ENCODE measurements at regions not wholly inside any gene's neighbourhood (a gene's known extent, or its start where the extent isn't known, plus 50 kb on each side); places are given as distances from the start of the nearest gene placed in this dataset.

- DNase-seq (ENCODE audit: low read depth, low spot score): peak; percentile 13
These were observed 788.4 kb upstream of the PRMT6 start for GRCh38 chr1:106268070-106268469.

GRCh38 chr1:106276871-106277270 is 779.6 kb upstream of the PRMT6 start:
- in situ Hi-C loops (cut with HindIII; ENCODE audit: low sequenced_read_pairs): no loop called here
- no peak for TF ChIP-seq CTCF (IDR thresholded peaks at IDR 0.05; ENCODE audit: low read depth, low read length)
- DNase-seq (ENCODE audit: low read depth, low spot score): peak; percentile 1
- H3K4me3 ChIP-seq (ENCODE audit: low read depth, low read length): no peak overlapping the region

More at GRCh38 chr1:106268070-106268469, 788.4 kb upstream of the PRMT6 start:
- TF ChIP-seq CTCF (IDR thresholded peaks at IDR 0.05; ENCODE audit: low read depth, low read length): peak; percentile 26
- in situ Hi-C loops (cut with HindIII; ENCODE audit: low sequenced_read_pairs): no loop called here
- H3K4me3 ChIP-seq (ENCODE audit: low read depth, low read length): no peak overlapping the region

GRCh38 chr1:106277786-106278185 is 778.7 kb upstream of the PRMT6 start:
- TF ChIP-seq CTCF (IDR thresholded peaks at IDR 0.05; ENCODE audit: low read depth, low read length): no peak

DNA sequence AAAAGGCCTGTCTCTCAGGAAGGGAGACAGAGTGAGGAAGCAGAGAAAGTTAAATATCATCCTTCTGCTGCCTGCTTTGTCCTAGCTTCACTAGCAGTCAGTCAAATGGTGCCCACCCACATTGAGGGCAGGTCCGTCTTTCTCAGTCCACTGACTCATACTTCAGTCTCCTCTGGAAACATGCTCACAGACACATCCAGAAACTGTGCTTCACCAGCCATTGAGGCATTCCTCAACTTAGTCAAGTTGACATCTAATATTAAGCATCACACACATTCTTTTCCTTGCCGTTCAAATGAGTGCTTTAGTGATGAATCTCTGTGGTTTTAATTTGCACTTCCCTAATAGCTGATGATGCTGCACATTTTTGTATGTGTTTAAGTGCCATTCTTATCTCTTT is 777.8 kb upstream of the PRMT6 start:
- no peak for TF ChIP-seq CTCF (IDR thresholded peaks at IDR 0.05; ENCODE audit: low read depth, low read length)
- DNase-seq (ENCODE audit: low read depth, low spot score): peak; percentile 2
- in situ Hi-C loops (cut with HindIII; ENCODE audit: low sequenced_read_pairs): no loop called here
- H3K4me3 ChIP-seq (ENCODE audit: low read depth, low read length): no peak overlapping the region

More at GRCh38 chr1:106277786-106278185, 778.7 kb upstream of the PRMT6 start:
- no peak overlapping the region for H3K4me3 ChIP-seq (ENCODE audit: low read depth, low read length)
- in situ Hi-C loops (cut with HindIII; ENCODE audit: low sequenced_read_pairs): no loop called here
- DNase-seq (ENCODE audit: low read depth, low spot score): no peak

- H3K4me3 ChIP-seq (ENCODE audit: low read depth, low read length): no peak overlapping the region
- TF ChIP-seq CTCF (IDR thresholded peaks at IDR 0.05; ENCODE audit: low read depth, low read length): no peak
- in situ Hi-C loops (cut with HindIII; ENCODE audit: low sequenced_read_pairs): no loop called here
- DNase-seq (ENCODE audit: low read depth, low spot score): no peak
These were observed 767.1 kb upstream of the PRMT6 start for GRCh38 chr1:106289265-106289928.

GRCh38 chr1:106290805-106291501 is 765.5 kb upstream of the PRMT6 start:
- H3K4me3 ChIP-seq (ENCODE audit: low read depth, low read length): no peak overlapping the region
- no peak for DNase-seq (ENCODE audit: low read depth, low spot score)
- no peak for TF ChIP-seq CTCF (IDR thresholded peaks at IDR 0.05; ENCODE audit: low read depth, low read length)
- in situ Hi-C loops (cut with HindIII; ENCODE audit: low sequenced_read_pairs): no loop called here

All from astrocyte of the spinal cord (primary cell).